KMS-11 (cell line): ENCODE measurements at regions not wholly inside any gene's neighbourhood (a gene's known extent, or its start where the extent isn't known, plus 50 kb on each side); places are given as distances from the start of the nearest gene placed in this dataset.

ENCODE experiments used
- H2AFZ ChIP-seq: fragments of 200-600 bp; sonication (generic); 2 replicates; pipeline ENCODE4 v1.6.1; 2016; ENCODE audit warnings: antibody characterized with exemption, mixed run types, low read depth
- H3K27ac ChIP-seq: fragments of 200-600 bp; sonication (generic); 2 replicates; pipeline ENCODE4 v1.6.1; 2016; ENCODE audit warnings: mild to moderate bottlenecking, mixed run types
- H3K27me3 ChIP-seq: fragments of 200-600 bp; sonication (generic); 2 replicates; pipeline ENCODE4 v1.6.1; 2017; ENCODE audit warnings: mild to moderate bottlenecking, low read depth, mixed run types, moderate library complexity; ENCODE audit not compliant: insufficient read depth
- H3K36me3 ChIP-seq: fragments of 200-600 bp; sonication (generic); 2 replicates; pipeline ENCODE4 v1.6.1; 2017; ENCODE audit warnings: mild to moderate bottlenecking, mixed run types; ENCODE audit not compliant: insufficient read depth
- H3K4me1 ChIP-seq: fragments of 200-600 bp; sonication (generic); 2 replicates; pipeline ENCODE4 v1.6.1; 2016; ENCODE audit warnings: mild to moderate bottlenecking, low read depth, mixed run types; ENCODE audit not compliant: poor library complexity, severe bottlenecking
- H3K4me2 ChIP-seq: fragments of 200-600 bp; sonication (generic); 2 replicates; pipeline ENCODE4 v1.7.0; 2016; ENCODE audit warnings: mild to moderate bottlenecking, mixed run types
- H3K4me3 ChIP-seq: fragments of 200-600 bp; sonication (generic); IDR thresholded peaks from 2 replicates; pipeline ENCODE4 v1.6.1; 2017; ENCODE audit warnings: low read depth, low read length, mixed read lengths; ENCODE audit not compliant: insufficient read depth
- H3K79me2 ChIP-seq: fragments of 200-600 bp; sonication (generic); 2 replicates; pipeline ENCODE4 v1.6.1; 2016; ENCODE audit warnings: low read depth, mixed run types; ENCODE audit not compliant: insufficient read depth
- H3K9ac ChIP-seq: fragments of 200-600 bp; sonication (generic); 2 replicates; pipeline ENCODE4 v1.6.1; 2016; ENCODE audit warnings: mild to moderate bottlenecking, mixed run types
- H4K20me1 ChIP-seq: fragments of 200-600 bp; sonication (generic); 2 replicates; pipeline ENCODE4 v1.6.1; 2016; ENCODE audit warnings: mild to moderate bottlenecking, mixed run types; ENCODE audit not compliant: insufficient read depth
- CTCF ChIP-seq: fragments of 200-600 bp; sonication (generic); conservative IDR thresholded peaks from 2 replicates; pipeline ENCODE4 v1.6.1; 2017; ENCODE audit warnings: low read depth, mild to moderate bottlenecking, antibody characterized with exemption, low read length, moderate library complexity, mixed read lengths

GRCh38 chr14:48350971-48351370, 675.6 kb upstream of the MDGA2 start:
- Histone ChIP-seq H2AFZ (no peak overlapping the region), H3K27me3 (no peaks in the 10 kb centered on the region), H3K27ac (no peak overlapping the region), H3K36me3 (no peaks in the 10 kb centered on the region), H3K4me1 (no peaks in the 10 kb centered on the region), H3K79me2 (no peaks in the 10 kb centered on the region), H3K4me2 (no peak overlapping the region), H3K4me3 (no peak overlapping the region), H3K9ac (no peak overlapping the region), H4K20me1 (no peaks in the 10 kb centered on the region)
- TF ChIP-seq CTCF: no peak

- no peaks in the 10 kb centered on the region for H4K20me1 ChIP-seq
- H3K36me3 ChIP-seq: no peaks in the 10 kb centered on the region
- no peak overlapping the region for H3K4me2 ChIP-seq
- no peak for TF ChIP-seq CTCF
- H3K4me3 ChIP-seq: no peak overlapping the region
- H3K9ac ChIP-seq: no peak overlapping the region
- no peak overlapping the region for H3K27ac ChIP-seq
- H3K27me3 ChIP-seq: no peaks in the 10 kb centered on the region
- no peaks in the 10 kb centered on the region for H3K79me2 ChIP-seq
- H2AFZ ChIP-seq: no peak overlapping the region
- H3K4me1 ChIP-seq: no peaks in the 10 kb centered on the region
Measured at GRCh38 chr14:48349689-48350088, 674.3 kb upstream of the MDGA2 start.

- Histone ChIP-seq H3K27me3 (no peaks in the 10 kb centered on the region), H3K9ac (no peak overlapping the region), H2AFZ (no peak overlapping the region), H3K36me3 (no peaks in the 10 kb centered on the region), H3K27ac (no peak overlapping the region), H3K79me2 (no peaks in the 10 kb centered on the region), H4K20me1 (no peaks in the 10 kb centered on the region), H3K4me1 (no peaks in the 10 kb centered on the region), H3K4me2 (no peak overlapping the region), H3K4me3 (no peak overlapping the region)
- TF ChIP-seq CTCF: no peak
Measured at GRCh38 chr14:48341069-48341468, 665.7 kb upstream of the MDGA2 start.

GRCh38 chr14:48333221-48333920, 658.0 kb upstream of the MDGA2 start:
- no peak for TF ChIP-seq CTCF
- no peak overlapping the region for H3K4me3 ChIP-seq
- no peaks in the 10 kb centered on the region for H3K27me3 ChIP-seq
- no peaks in the 10 kb centered on the region for H4K20me1 ChIP-seq
- no peaks in the 10 kb centered on the region for H3K36me3 ChIP-seq
- H3K9ac ChIP-seq: no peak overlapping the region
- no peak overlapping the region for H2AFZ ChIP-seq
- H3K79me2 ChIP-seq: no peaks in the 10 kb centered on the region
- H3K4me1 ChIP-seq: no peaks in the 10 kb centered on the region
- no peak overlapping the region for H3K4me2 ChIP-seq
- H3K27ac ChIP-seq: no peak overlapping the region
